ENCODE measurements at regions not wholly inside any gene's neighbourhood (a gene's known extent, or its start where the extent isn't known, plus 50 kb on each side); places are given as distances from the start of the nearest gene placed in this dataset.
"Not testable (repeated sequence)": the region's sequence is repeated elsewhere in the genome, so short reads cannot be mapped to it uniquely, and the experiment has no call there.

DNA sequence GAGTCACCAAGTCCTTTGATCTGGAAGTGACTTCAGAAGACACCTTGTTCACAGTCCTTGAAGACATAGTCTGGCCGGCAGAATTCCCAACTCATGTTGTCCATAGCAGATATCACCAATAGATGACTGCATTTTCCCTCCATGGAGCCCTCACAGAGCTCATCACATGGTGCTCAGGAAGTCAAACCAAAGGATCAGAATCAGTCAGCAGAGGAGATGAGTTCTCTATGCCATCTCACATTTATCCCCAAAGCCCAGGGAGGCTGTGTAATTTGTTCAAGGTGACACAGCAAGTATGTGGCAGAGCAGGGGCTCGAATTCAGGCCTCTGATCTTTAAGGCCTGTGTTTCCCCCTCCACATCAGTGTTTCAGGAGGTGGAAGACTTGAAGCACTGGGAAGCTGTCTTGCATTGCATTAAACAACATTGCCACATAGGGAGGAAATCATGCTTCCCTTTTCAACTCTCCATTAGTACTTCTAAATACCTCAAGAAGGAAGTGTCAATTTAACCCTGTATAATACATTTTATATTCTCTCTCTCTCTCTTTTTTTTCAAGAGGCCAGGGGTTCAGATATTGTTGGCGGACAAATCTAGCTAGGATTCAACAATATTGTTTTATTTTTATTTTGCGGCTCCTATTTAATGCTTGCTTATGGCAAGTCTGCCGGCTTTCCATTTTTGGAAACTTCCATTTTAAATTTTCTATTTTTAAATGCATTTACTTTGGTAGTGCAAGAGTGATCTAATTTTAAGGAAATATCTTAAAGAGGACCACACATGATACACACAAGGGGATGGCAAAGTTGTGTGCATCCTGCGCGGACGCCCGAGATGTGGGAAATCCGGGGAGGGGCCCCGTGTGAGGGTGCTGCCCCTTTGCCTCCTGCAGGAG is 61.9 kb downstream of the NPIPB5 start:
- DNase-seq = not testable (repeated sequence)

DNA sequence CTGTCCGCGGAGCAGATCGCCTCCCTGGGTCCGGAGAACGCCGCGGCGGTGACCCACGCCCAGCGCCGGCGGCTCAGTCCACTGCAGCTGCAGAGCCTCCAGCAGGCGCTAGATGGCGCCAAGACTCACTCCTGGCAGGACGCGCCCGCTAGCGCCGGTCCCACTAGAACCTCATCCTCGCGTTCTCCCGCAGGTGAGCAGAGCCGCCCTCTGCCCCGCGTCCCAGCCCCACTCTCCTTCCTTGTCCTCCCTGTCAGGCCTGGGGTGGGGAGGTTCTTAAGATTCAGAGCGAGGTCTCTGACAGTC is 62.5 kb downstream of the NPIPB5 start:
- DNase-seq = not testable (repeated sequence)

DNA sequence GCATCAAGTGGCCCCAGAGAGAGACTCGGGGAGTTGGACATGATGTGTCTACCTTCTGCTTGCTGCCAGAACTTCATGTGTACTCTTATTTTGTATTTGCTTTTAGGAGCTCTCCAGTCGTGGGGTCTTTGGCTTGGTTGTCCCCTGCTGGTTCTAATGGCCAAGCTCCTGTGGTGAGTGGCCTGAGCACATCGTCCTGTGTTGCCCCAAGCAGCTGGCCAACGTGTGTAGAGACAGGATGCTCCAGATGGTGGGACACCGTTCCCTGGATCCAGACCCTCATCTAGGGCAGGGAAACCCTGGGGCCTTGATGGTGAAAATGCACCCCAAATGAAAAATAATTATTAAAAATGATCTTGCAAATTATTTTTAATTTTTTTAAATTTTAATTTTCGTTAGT is 65.8 kb downstream of the NPIPB5 start:
- not testable (repeated sequence) for DNase-seq

DNA sequence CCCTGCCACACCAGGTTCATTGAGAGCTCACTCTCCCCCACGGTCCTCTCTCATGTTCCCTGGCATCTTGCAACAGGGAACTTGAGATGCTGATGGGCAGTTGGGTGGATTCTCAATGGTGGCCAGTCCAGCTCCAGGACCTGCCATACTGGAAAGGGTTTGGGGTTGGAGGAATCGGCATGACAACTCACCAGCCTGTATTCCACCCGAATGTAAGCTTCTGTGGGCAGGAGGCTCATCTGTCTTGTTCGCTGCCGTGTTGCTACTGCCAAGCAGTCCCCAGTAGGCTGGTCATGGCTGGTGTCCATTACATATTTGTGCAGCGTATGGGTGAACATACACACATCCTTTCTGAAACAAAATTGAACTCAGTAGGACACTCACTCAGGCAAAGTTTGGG is 72.5 kb downstream of the NPIPB5 start:
- DNase-seq = not testable (repeated sequence)

DNA sequence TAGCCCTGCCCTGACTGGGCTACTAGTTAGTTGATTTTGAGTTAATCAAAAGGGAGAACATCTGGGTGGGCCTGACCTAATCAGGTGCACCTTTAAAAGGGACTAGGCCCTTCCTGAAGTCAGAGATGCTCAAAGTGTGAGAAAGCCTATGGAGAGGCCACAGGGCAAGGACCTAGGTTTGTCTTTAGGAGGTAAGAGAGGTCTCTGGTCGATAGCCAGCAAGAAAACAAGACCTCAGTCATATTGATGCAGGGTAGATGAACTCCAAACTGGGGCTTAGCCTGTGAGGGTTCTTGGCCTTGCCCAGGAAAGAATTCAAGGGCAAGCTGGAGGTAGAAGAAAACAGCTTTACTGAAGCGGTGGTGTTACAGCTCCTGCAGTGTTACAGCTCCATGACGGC is 73.8 kb downstream of the NPIPB5 start:
- DNase-seq = not testable (repeated sequence)

DNA sequence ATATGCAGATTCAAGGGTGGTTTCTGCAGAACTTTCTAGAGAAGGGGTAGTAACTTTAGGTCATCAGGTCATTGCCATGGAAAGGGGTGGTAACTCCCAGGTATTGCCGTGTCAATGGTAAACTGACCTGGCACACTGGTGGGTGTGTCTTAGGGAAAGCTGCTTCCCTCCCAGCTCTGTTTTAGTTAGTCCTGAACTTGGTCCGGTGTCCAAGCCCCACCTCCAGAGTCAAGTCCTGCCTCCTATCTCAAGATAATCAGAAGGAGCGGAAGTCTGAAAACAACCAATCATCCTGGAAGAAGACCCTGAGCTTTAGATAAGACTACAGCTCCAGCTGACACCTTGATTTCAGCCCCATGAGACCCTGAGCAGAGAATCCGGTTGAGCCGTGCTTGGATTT is 74.2 kb downstream of the NPIPB5 start:
- not testable (repeated sequence) for DNase-seq

DNA sequence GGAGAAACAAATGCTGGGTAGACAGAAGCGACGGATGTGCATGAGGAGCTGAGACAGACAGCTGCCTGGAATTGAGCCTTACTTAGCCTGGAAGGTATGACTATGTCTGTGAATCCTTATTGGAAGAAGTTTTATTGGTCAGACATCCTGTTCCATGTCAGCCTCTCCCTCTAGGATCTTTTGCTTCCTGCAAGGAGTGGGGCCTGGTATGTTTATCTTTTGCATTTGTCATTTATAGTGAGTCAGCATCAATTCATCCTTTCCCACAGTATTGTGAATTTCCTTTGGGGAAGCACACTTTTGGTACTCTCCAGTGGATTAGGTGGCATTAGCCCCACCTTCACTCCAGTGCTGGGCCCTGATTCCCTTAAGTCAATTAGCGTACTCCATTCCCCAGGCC is 74.7 kb downstream of the NPIPB5 start:
- DNase-seq = not testable (repeated sequence)

DNA sequence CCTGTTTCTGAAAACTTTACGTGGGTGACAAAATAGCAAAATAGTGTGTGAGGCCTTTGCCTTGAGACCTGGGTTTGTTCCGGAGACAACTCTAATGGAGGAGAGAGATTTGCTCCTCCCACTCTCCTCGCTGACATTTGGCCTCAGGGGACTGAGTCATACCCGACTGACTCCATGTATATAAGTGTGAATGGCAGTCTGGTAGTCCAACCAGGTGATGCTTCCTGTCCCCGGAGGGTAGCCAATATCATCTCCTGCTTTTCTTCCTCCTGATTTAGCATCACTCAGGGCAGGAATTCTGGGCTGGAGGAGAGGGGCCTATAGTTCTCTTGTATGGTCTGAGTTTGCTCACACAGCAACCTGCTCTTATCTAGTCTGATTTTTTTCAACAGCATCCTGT is 76.0 kb downstream of the NPIPB5 start:
- not testable (repeated sequence) for DNase-seq

DNA sequence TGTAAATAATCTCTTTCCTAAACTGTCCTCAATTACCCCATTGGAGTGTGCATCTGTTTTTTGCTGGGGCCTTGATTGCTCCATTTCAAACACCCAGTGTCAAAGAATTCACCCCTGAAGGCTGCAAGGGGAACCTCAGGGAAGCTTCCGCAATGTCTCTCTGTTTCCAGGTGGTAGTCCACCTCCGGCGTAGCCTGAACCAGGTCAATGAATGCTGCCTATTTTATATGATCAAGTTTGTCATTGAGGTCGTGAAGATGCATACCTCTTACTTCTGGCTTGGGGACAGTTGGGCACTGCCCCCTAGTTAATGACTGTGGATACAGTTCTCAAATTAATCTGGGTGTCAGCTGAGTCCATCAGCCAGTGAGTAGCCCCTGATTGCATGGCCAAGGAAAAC is 79.1 kb downstream of the NPIPB5 start:
- not testable (repeated sequence) for DNase-seq

DNA sequence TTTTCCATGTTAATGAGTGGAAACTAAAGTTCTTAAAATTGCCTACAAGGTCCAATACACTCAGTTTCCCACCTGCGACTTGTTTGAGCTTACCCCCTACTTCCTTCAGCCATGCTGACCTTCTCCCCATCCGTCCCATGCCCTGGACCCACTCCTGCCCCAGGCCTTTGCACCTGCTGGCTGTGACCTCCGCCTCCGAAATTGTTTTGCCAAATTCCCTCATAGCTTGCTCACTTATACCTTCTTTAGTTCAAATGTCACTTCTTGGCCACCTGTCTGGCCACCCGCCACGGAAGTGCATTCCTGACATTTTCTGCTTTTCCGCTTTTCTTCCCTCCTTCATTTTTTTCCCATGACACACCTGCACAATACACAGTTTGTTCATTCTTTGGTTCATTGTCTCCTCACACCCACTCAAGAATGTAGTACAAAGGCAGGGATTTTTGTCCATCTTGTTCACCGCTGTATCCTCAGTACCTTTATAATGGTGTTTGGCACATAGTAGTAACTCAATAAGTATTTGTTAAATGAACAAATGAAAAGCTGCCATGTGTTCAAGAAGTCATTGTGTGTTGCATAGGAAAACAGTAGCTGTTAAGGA is 85.9 kb downstream of the NPIPB5 start:
- DNase-seq = not testable (repeated sequence)

DNA sequence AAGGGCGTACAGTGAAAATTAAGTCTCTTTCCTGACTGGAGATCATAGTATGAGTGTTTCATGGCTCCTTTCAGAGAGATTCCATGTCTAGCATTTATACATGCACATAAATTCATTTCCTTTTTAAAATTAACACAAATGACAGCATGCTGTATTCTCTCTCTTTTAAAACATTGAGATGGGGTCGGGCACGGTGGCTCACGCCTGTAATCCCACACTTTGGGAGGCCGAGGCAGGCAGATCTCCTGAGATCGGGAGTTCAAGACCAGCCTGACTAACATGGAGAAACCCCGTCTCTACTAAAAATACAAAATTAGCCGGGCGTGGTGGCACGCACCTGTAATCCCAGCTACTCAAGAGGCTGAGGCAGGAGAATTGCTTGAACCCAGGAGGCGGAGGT is 93.1 kb downstream of the NPIPB5 start:
- not testable (repeated sequence) for DNase-seq

DNA sequence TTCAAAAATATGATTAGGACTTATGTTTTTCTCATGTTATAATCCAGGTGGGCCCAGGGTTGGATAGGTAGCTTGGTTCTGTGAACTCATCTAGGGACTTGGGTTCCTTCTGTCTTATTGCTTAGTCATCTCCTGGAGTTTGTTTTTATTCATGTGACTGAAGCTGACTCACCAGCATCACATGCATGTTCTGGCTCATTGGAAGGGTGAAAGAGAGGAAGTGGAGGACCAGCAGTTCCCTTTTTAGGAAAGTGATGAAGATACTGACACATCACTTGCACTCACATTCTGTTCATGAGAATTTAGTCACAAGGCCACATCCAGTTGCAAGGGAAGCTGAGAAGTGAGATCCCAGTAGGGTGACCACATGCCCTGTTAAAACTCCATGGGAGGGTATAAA is 95.9 kb downstream of the NPIPB5 start:
- not testable (repeated sequence) for DNase-seq

DNA sequence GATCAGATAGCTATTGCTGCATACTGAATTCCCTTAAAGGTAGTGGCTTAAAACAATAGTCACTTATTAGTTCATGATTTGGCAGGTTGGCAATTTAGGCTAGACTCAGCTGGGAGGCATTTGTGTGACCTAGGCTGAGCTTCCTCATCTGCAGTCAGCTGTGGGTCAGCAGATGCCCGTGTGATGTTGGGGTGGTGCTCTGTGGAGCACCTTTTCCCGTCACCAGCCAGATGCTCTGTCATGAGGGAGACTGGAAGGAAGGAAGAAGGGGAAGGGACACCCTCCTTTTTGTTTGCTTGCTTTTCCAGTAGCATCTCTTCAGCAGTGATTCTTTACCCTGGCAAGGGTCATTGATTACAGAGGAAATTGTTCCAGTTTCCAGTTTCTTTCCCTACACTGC is 99.1 kb downstream of the NPIPB5 start:
- DNase-seq = not testable (repeated sequence)

DNA sequence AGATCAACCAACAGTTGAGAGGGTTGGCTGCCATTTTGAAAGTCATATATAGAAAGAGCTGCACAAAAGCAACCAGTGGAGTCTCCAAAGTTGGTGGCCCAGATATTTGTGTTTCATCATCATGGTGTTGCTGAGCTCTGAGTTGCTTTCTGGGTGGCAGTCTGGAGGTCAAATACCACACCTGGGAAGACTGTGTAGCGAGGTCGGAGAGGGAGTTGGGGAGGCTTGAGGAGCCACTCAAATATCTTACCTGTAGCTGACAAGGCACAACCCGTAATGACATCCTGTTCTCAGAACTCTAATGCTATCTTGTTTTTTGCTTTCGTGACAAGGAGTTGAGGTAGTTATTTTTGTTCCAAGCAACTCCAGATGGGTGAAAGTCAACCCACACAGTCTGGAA is 100.4 kb downstream of the NPIPB5 start:
- DNase-seq = not testable (repeated sequence)

DNA sequence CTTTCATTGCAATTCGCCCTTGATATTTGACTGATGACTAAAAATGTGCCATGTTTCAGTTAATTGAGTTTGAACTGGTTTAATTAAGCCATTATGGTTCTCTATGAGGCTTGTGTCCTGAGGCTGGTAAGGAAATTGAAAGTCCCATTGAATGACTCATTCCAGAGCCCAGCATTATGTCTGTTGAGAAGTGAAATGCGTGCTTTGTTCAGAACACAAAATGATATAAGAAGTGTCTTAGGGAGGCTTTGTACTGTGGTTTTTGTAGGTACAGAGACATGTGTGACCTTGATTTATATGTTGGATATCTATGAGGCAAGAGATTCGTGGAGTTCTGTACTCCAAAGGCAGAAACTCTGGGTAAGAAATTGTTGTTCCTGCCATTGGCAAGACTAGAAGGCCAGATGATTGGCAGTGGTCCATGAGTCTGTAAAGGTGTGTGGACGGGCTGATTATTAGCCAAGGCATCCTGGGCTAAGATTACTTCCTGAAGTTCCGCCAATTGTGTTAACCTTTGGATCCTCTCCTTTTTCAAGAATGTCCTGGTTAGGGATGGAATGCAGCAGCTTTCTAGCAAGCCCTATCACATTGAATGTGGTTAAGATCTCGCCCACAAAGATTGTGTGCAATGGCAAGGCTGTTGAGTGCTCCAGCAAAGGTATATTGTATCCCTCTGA is 103.7 kb downstream of the NPIPB5 start:
- DNase-seq = no peak

DNA sequence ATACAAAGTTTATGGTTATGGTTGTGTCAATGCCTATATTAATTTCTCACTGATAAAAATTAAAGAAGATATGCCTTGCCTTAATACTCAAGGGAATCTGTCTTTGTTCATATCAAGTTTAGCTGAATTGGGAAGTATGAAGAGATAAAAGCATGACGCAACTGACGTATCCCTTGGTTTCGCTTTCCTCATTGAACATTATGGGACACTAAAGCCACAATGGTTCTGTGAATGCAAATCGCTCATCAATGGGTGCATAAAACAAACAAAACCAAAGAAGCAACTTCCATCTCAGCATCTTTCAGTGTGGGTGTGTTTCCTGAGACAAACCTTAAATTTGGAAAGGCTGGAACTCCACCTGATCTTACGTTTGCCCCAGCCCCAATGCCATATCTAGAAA is 108.2 kb downstream of the NPIPB5 start:
- no peak for DNase-seq

DNA sequence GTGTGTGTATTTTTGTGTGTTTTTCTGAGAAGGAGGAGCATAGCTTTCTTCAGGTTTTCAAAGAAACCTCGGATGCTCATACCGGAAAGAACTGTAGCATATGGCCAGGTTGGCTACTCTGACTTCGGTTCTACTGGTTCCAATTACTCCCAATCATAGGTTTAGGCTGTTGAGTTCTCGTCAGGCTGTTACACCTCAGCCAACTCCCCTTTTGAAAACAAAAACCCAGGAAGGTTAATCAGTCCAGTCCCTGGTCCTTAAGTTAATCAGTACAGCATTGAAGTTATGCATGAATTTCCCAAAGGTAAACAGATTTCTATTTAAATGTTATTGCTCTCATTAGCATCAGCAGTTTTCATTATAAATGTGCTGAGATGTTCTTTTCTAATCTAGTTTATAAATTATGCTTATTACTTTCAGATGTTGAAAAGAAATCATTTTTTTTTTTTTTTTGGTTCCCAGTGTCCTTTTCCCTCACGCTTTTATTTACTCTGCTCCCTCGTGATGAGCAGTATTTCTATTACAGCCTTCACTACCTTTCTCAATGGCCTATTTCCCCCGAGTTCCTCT is 111.0 kb downstream of the NPIPB5 start:
- no peak for DNase-seq

DNA sequence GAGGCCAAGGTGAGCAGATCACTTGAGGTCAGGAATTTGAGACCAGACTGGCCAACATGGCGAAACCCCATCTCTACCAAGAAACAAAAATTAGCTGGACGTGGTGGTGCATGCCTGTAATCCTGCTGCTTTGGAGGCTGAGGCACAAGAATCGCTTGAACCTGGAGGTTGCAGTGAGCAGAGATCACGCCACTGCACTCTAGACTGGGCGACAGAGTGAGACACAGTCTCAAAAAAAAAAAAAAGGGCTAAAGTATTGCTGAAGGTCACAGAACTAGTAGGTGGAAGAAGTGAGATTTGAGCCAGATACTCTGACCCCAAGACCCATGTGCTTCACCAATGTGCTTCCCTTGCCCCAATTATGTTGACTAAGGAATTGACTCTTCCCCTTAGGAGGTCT is 112.0 kb downstream of the NPIPB5 start:
- no peak for DNase-seq

DNA sequence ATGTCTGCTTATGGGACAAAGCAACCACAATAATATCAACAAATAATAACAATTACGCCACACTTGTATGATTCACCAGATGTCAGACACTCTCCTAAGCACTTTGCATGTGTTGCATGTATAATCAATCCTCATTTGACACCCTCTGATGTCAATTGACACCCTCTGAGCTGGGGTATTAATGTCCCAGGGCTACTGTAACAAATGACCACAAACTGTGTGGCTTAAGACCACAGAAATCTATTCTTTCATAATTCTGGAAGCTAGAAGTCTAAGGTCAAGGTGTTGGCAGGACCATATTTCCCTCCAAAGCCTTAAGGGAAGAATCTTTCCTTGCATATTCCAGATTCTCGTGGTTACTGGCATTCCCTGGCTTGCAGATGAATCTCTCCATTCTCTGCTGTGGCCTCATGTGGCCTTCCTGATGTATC is 112.7 kb downstream of the NPIPB5 start:
- DNase-seq = no peak

DNA sequence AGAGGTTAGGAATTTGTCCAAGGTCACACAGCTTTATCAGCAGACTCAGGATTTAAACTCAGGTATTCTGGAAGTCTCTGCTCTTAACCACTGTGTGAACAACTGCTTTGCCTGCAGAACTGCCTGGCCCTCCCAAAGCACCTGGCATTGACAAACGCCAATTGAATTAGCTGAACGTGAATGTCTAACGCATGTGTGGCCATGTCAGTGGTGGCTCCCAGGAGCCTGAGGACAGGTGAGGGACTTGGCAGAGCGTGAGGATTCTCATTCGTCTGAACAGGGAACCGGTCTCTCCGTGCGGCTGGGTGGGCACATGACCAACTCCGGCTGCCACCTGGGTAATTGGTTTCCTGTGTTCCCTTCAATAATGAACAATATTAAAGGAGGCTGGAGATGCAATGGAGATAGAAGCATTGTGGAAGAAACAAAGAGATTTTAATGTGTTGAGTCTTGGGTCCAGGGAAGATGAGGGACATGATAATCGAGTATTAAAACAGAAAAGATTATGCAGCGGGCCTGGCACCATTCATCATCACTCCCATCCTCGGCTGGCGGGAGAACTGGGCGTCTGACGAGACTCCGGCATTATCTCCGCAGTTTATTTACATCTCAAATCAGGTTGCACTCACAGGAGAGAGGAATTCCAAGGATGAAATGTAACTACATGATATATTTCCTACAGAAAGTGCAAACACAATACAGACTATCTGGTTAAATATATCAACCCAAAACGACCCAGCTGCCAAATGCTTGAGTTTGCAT is 113.5 kb downstream of the NPIPB5 start:
- DNase-seq = no peak

DNA sequence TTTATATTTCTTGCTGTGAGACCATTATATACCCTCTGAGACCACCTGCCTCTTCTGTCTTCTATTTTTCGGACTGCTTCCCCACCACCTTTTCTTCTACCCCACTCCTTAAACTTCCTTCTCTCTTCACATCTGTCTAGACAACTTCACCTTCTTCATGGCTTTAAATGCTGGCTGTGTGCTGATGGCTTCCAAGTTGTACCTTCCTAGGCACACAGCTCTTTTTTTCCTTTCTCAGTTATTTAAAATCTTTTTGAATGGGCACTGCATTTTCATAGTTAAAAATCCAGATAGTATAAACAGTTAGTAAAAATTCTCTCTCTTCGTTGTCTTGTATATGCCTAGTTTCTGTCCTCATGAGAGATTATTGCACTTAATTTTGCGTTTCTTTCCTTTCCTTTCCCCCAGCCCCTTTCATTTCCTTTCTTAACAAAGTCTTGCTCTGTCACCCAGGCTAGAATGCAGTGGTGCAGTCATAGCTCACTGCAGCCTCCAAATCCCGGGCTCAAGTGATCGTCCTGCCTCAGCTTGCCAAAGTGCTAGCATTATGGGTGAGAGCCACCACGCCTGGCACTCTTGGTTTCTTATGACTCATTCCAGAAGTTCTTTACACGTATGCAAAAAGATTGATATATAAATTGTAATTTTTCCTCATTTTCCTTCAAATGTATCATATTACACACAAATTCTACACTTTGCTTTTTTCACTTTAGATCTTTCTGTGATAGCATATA is 114.3 kb downstream of the NPIPB5 start:
- no peak for DNase-seq

DNA sequence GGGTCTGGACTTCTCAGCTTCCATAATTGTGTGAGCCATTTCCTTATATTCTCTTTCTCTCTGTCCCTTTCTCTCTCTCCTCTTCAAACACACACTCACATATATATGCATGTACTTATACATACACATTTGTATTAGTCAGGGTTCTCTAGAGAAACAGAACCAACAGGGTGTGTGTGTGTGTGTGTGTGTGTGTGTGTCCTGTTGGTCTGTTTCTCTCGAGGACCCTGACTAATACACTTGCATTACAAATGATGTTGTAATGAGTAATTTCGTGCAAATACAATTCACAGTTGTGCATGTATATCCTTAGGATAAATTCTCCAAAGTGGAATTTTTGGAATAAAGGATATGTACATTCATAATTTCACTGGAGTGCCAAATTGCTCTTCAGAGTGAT is 115.3 kb downstream of the NPIPB5 start:
- no peak for DNase-seq

All from right forelimb (tissue), 1 donor.